HPDE6-E6E7 (cell line): ENCODE measurements at regions not wholly inside any gene's neighbourhood (a gene's known extent, or its start where the extent isn't known, plus 50 kb on each side); places are given as distances from the start of the nearest gene placed in this dataset.

Source experiments
- DNase-seq: peaks from one replicate; pipeline ENCODE4 v3.0.0; 2011; ENCODE audit warnings: missing footprints; ENCODE audit errors: extremely low spot score

- DNase-seq: no peak
Observed at GRCh38 chr2:74065456-74065855, 80.7 kb downstream of the TET3 start.

- DNase-seq: no peak
Observed at GRCh38 chr2:74066491-74067203, 81.1 kb downstream of the BOLA3 start.

- no peak for DNase-seq
Observed at GRCh38 chr2:74067221-74067747, 80.4 kb downstream of the BOLA3 start.

GRCh38 chr2:74070991-74071390, 76.7 kb downstream of the BOLA3 start:
- DNase-seq: no peak

GRCh38 chr2:74071426-74071825, 76.3 kb downstream of the BOLA3 start:
- no peak for DNase-seq

- DNase-seq: no peak
Observed at GRCh38 chr2:74072565-74072964, 75.1 kb downstream of the BOLA3 start.

- DNase-seq: no peak
Observed at GRCh38 chr2:74074487-74074886, 73.2 kb downstream of the BOLA3 start.

- no peak for DNase-seq
Observed at GRCh38 chr2:74076074-74076470, 71.6 kb downstream of the BOLA3 start.

GRCh38 chr2:74077636-74078035, 70.1 kb downstream of the BOLA3 start:
- no peak for DNase-seq

GRCh38 chr2:74078466-74078865, 69.2 kb downstream of the BOLA3 start:
- no peak for DNase-seq

GRCh38 chr2:74079522-74080341, 68.0 kb downstream of the BOLA3 start:
- no peak for DNase-seq

GRCh38 chr2:74080346-74080745, 67.4 kb downstream of the BOLA3 start:
- DNase-seq: no peak

GRCh38 chr2:74081030-74081762, 66.5 kb downstream of the BOLA3 start:
- no peak for DNase-seq

- DNase-seq: no peak
Observed at GRCh38 chr2:74081763-74082110, 66.0 kb downstream of the BOLA3 start.

GRCh38 chr2:74083750-74084149, 64.0 kb downstream of the BOLA3 start:
- DNase-seq: no peak
